HG02885 (cell line): ENCODE measurements at regions not wholly inside any gene's neighbourhood (a gene's known extent, or its start where the extent isn't known, plus 50 kb on each side); places are given as distances from the start of the nearest gene placed in this dataset.

Source experiments
- ATAC-seq: cut with Tn5 transposase; IDR thresholded peaks from one replicate; pipeline ENCODE4 v1.9.1; 2021; ENCODE audit warnings: mild to moderate bottlenecking; ENCODE audit not compliant: unreplicated experiment, poor library complexity

DNA sequence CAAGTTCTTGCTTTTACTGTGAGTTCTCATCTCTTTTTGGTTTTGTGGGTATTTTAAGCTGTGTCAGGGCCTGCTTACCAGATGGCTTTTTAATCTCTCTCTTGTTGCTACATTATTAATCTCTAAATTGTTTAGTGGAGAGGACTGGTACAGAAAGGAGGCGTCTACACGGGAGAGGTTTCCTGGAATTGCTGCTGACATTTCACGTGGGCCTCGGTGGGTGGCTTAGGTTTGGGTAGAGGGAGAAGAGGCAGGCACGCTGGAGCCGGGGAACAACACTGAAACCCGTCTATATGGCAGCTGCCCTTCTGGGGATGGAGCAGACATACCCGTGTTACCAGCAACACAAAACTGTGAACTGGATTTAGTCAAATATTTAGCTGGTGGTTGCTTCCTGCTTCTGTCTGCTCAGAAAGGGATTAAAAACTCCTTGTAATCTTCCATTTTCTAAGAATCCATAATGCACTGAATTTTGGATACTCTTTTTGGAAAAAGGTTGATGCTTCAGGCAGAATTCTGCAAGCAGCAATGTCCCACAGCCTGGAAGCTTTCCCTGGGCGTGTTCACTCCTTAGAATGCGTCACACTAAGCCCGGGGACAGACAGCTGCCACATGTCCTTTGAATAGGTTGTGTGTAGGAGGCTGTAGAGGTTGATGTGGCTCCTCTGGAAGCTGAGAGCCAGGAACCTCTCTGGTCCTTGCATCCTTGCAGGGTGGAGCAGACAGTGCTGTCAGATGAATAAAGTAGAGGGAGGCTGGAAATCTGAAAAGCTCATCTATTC, 199.8 kb upstream of the GATB start:
- no peak for ATAC-seq

- no peak for ATAC-seq
Observed at GRCh38 chr4:151957153-151957552, 196.3 kb upstream of the GATB start.

GRCh38 chr4:151955721-151956380, 195.0 kb upstream of the GATB start:
- ATAC-seq = no peak

DNA sequence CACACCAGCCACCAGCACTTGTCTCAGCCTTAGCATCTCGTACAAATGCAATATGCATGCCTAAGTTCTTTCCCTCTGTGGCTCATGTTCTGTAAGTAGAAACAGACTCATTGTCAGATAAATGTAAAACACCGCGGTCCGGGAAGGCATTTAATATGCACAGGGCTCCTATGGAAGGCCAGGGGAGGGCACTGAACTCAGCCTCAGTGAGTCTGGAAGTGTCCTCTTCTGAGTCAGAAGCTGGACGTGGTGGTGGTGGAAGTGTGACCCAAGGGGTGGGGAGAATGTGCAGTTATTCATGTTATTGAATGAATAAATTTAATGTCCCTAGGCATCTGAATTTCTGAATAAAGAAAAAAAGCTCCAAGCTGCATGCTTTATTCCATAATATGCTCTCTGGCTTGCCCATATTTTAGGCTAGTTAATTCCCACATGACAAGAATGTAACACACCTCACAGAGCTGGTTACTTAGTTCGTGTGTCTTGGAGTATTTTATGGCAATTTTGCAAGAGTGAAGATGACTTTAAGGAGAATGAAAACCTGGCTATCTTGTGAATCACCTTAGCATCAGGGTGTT, 193.1 kb upstream of the GATB start:
- ATAC-seq = no peak

DNA sequence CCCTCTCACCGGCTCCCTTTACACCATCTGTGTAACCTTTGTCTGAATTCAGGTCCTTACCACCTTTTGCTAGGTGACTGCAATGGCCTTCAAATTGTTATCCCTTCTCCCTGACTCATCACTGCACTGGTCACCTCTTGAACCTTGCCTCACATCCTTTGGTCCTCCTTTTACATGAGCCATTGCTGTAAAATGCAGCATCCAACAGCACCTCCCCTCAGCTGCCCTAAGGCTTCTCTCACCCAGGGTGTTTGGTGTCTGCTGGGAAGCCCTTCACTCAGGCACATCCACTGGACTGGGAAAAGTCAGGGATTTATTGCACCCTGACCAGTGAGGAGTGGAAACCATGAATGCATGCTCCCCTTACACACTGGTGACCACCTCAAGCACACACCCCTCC, 192.5 kb upstream of the GATB start:
- no peak for ATAC-seq

- ATAC-seq = no peak
Observed at GRCh38 chr4:151952711-151953254, 192.0 kb upstream of the GATB start.

DNA sequence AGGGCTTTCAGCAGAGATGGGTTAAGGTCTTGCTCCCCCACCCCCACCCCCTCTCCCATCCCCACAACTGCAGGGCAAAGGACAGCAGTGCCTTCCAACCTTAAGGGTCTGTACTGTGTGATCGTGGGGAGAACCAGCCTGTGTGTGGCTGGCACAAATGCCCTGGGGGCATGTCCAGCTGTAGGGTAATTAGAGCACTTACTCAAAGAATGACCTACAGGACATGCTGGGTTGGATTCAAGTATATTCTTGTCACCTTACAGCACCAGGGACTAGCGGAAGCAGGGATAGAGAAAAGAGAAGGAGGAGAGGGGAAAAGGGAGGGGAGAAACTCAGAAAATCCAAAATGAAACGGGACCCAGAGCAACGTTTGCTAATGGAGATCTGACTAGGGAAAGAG, 191.3 kb upstream of the GATB start:
- ATAC-seq = no peak

DNA sequence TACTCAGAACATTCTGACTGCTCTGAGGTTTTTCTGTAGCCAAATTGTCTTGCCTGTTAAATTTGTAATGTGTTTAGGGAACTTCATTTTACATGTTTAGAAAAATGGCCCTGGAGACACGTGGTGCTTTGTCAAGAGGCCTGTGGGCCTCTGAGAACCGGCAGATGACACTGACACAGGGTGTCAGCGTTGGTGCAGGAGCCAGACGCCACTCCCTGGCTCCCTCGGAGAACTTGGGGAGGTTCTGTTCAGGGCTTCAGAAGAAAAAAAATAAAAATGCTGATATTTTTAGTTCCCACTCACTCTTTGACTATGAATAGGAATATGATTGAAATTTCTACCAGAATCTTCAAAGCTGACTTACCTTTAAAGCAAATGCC, 190.9 kb upstream of the GATB start:
- no peak for ATAC-seq

DNA sequence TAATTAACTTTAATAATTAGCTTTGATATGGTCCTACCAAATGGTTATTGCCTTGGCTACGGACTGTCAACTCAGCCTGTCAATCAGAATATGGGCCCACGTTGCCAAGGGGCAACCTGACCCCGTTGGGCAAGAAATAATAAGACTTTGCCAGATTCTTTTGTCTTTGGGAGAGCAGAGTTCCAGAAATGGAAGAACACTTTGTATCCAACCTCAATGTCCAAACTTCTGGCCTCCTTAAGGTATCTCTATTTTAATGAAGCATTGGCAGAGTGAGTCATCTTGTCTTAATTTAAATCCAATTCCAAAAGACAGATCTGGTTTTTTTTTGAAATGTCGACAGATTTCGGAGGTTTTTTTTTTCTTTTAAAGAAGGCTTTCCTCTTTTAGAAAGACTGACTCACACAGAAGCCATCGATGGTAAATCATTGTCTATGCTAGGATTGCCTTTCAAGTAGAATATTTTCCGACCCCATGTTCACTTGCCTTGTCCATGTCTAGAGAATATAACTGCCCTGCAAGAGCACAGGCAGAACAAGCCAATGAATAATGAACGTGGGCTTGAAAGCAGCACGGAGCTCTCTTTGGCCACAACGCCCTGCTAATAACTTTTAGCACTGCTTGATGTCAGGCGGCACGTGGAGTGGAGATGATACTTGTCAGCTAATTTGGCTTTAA, 190.3 kb upstream of the GATB start:
- no peak for ATAC-seq

DNA sequence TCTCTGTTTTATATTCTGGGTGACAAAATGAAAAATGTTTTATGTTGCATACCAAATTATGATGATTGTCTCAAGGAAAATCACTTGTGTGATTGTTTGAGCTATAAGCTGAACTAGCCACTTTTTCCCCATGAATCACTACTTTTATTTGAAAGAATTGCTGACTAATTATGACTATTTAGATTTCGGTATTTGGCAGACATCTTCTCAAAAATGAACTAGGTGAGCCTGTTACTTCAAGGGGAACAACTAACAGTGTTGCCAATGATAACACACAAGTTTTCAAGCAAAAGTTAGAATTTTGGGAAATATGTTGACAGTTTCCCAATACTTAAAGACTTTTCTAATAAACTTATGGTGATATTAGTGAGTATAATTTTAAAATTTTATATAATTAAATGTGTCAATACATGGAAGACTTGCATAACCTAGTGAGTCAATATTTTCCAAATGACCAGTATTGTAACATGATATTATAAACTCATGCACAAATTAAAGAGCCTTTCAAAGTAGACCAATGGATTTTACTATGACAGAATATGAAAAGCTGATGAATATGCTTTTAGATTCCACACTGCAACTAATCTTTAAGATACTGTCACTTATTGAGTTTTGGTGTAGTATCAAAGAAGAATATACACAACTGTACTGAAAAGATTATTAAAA, 187.7 kb upstream of the GATB start:
- ATAC-seq = no peak

DNA sequence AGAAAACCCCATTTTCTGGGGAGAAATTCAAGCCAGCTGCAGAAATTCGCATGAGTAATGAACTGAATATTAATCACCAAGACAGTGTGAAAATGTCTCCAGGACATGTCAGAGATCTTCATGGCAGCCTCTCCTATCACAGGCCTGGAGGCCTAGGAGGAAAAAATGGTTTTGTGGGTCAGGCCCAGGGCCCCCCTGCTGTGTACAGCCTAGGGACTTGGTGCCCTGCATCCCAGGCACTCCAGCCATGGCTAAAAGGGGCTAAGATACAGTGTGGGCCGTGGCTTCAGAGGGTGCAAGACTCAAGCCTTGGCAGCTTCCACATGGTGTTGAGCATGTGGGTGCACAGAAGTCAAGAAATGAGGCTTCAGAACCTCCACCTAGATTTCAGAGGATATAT, 185.9 kb upstream of the GATB start:
- ATAC-seq = no peak

DNA sequence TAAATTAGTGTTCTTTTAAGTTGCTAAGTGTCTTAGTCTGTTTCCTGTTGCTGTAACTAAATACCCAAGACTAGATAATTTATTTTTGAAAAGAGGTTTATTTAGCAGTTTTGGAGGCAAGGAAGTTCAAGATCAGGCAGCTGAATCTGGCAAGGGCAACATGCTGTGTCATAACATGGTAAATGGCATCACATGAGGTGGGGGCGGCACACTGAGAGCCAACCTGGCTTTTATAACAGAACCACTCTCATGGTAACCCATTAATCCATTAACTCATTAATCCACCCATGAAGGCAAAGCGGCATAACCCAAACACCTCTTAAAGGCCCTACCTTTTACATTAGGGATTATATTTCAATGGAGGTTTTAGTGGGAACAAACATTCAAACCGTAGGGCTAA, 182.2 kb upstream of the GATB start:
- no peak for ATAC-seq

- no peak for ATAC-seq
Observed at GRCh38 chr4:151940926-151941617, 180.3 kb upstream of the GATB start.

DNA sequence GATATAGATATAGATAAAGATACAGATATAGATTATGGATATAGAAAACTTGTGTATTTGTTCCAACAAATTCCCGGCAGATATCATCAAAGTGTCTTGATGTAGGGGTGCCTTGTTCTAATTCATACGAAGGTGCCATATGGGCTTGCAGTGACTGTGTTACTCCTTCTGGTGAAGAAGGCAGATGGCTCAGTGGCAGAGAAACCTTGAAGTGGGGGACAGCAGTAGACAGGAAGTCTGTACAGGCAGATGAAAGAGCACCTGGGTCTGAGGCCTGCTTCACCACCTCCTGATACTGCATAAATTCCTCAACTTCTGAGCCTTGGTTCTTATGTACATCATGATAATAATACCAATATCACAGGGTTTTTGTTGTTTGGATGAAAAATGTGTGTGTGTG, 179.5 kb upstream of the GATB start:
- ATAC-seq = no peak

GRCh38 chr4:151939670-151940069, 178.9 kb upstream of the GATB start:
- ATAC-seq = no peak

- no peak for ATAC-seq
Observed at GRCh38 chr4:151935411-151935810, 174.6 kb upstream of the GATB start.

DNA sequence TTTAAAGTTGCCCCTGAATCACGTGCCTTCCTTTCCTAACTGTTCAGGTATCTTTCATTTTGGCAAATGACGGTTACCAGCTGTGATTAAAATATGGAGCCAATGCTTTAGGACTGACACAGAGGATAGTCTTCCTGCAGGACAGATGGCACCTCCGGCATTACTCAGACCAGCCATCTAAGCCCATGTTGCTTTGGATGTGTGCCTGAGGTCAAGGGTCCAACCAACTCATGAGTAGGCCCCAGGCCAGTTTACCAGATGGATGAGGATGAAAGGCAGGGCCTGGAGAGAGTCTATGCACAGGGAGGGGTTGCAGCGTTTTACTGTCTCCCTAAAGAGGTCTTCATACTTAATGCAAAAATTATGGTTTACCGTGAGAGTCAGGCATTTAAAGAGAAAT, 174.0 kb upstream of the GATB start:
- ATAC-seq = no peak

GRCh38 chr4:151933122-151933827, 172.5 kb upstream of the GATB start:
- ATAC-seq = no peak

DNA sequence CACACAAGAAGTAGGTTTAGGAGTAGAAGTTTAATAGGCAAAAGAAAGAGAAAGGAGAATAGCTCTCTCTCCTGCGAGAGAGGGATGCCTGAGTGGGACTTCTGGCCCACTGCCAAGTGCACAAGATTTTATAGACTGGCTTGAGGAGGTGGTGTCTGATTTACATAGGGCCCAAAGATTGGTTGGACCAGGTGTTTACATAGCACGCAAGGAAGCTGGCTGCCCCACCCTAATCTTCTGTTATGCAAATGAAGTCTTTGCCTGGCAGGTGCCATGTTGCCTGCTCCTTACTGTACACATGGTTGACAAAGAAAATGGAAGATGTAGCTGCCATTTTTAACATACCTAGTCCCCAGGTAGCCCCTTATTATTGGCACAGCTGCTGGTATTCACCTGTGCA, 170.8 kb upstream of the GATB start:
- no peak for ATAC-seq
